ENCODE measurements at regions not wholly inside any gene's neighbourhood (a gene's known extent, or its start where the extent isn't known, plus 50 kb on each side); places are given as distances from the start of the nearest gene placed in this dataset.

- H3K14ac ChIP-seq (ENCODE audit: insufficient read depth, low read length) = no peak overlapping the region
- peaks cover 10% of the 10 kb centered on the region in 2 experiments for H3K4me1 Mint-ChIP-seq
- no peak overlapping the region for H3K23ac ChIP-seq (ENCODE audit: insufficient read length, low read depth, low read length)
- no peaks in the 10 kb centered on the region for H3K9me3 ChIP-seq (ENCODE audit: control insufficient read depth, low read depth, low read length)
- H4K91ac ChIP-seq (ENCODE audit: insufficient read length, low read depth, low read length) = no peak overlapping the region
- no peak overlapping the region for H3K27ac ChIP-seq (ENCODE audit: insufficient read length, low read depth, low read length)
- no peaks in the 10 kb centered on the region for H3K23me2 ChIP-seq (ENCODE audit: insufficient read length, low read depth, low read length, poor library complexity, severe bottlenecking)
- no peak overlapping the region for H4K5ac ChIP-seq (ENCODE audit: insufficient read length, low read depth, low read length)
- H4K8ac ChIP-seq (replicated peaks; ENCODE audit: insufficient read length, low read depth, low read length) = no peak overlapping the region
- DNase-seq = no peak
- H2BK12ac ChIP-seq (ENCODE audit: insufficient read length, low read depth, low read length) = no peak overlapping the region
- H3K79me1 ChIP-seq (ENCODE audit: insufficient read depth, low read depth, low read length, poor library complexity, severe bottlenecking) = no peaks in the 10 kb centered on the region
- no peak overlapping the region for H3K27ac Mint-ChIP-seq
- no peaks in the 10 kb centered on the region for H3K79me2 ChIP-seq (ENCODE audit: insufficient read depth, low read length)
- H2BK15ac ChIP-seq (ENCODE audit: low read depth, low read length) = no peak overlapping the region
- TF ChIP-seq, protein P1, sequence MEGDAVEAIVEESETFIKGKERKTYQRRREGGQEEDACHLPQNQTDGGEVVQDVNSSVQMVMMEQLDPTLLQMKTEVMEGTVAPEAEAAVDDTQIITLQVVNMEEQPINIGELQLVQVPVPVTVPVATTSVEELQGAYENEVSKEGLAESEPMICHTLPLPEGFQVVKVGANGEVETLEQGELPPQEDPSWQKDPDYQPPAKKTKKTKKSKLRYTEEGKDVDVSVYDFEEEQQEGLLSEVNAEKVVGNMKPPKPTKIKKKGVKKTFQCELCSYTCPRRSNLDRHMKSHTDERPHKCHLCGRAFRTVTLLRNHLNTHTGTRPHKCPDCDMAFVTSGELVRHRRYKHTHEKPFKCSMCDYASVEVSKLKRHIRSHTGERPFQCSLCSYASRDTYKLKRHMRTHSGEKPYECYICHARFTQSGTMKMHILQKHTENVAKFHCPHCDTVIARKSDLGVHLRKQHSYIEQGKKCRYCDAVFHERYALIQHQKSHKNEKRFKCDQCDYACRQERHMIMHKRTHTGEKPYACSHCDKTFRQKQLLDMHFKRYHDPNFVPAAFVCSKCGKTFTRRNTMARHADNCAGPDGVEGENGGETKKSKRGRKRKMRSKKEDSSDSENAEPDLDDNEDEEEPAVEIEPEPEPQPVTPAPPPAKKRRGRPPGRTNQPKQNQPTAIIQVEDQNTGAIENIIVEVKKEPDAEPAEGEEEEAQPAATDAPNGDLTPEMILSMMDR (conservative IDR thresholded peaks at IDR 0.05) = no peak
- no peaks in the 10 kb centered on the region for H4K20me1 ChIP-seq (ENCODE audit: control insufficient read depth, insufficient read depth, insufficient read length)
- H2BK20ac ChIP-seq (ENCODE audit: low read depth, low read length, poor library complexity, severe bottlenecking) = no peak overlapping the region
- no peak overlapping the region for H3K18ac ChIP-seq (ENCODE audit: insufficient read length, low read depth, low read length)
- no peaks in the 10 kb centered on the region for H3K4me1 ChIP-seq (ENCODE audit: insufficient read depth, low read length)
- H2AK5ac ChIP-seq (ENCODE audit: insufficient read length, low read length) = no peak overlapping the region
- H2BK120ac ChIP-seq (ENCODE audit: low read depth, low read length, poor library complexity, severe bottlenecking) = no peak overlapping the region
- no peak overlapping the region for H2BK5ac ChIP-seq (ENCODE audit: insufficient read length, low read length)
- H3K9me3 Mint-ChIP-seq = no peaks in the 10 kb centered on the region
- no peaks in the 10 kb centered on the region for H3K27me3 Mint-ChIP-seq (ENCODE audit: low read depth)
- H3K27me3 ChIP-seq (ENCODE audit: insufficient read depth, low read length) = no peaks in the 10 kb centered on the region
- H3T11ph ChIP-seq (ENCODE audit: low read length) = no peak overlapping the region
- no peak overlapping the region for H2AFZ ChIP-seq (ENCODE audit: low read length)
- H3K36me3 Mint-ChIP-seq (ENCODE audit: insufficient read depth in 1 of 3, low read depth in 3 of 3) = no peaks in the 10 kb centered on the region
- no peak overlapping the region for H3K4ac ChIP-seq (ENCODE audit: low read depth, low read length)
- no peak overlapping the region for H3K9ac ChIP-seq (ENCODE audit: extremely low read depth, insufficient read length, low read length)
- H3K4me3 Mint-ChIP-seq = no peak overlapping the region
- no peak overlapping the region for H3K4me2 ChIP-seq (ENCODE audit: insufficient read depth, insufficient read length, low read length)
- no peak overlapping the region for H3K56ac ChIP-seq (ENCODE audit: insufficient read length, low read depth, low read length)
Measured at GRCh38 chr6:145252737-145253136, 482.6 kb downstream of the EPM2A start.

All from H9 (cell line).